ENCODE measurements at regions not wholly inside any gene's neighbourhood (a gene's known extent, or its start where the extent isn't known, plus 50 kb on each side); places are given as distances from the start of the nearest gene placed in this dataset.

DNA sequence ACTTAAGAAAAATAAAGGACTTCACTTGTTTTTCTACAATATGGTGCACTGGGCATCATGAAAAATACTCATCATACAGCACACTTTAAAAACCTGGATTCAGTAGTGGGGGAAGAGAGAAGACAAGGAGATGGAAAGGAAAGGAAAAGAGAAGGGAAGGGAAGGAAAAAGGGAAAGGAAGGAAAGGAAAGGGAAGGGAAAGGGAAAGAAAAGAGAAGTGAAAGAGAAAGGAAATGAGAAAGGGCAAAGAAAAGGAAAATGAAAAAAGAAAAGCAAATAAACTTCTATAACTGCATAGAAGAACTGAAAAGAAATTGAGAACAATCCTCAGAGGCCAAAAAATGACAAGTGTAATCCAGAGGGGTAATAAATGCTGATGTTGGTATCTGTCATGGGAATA is 388.1 kb upstream of the PKDCC start:
- TF ChIP-seq, protein P1, sequence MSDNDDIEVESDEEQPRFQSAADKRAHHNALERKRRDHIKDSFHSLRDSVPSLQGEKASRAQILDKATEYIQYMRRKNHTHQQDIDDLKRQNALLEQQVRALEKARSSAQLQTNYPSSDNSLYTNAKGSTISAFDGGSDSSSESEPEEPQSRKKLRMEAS (IDR thresholded peaks at IDR 0.05) = no peak
- no peak for TF ChIP-seq NFE2L2 (conservative IDR thresholded peaks at IDR 0.05; ENCODE audit: low read length)
- TF ChIP-seq, protein P2, sequence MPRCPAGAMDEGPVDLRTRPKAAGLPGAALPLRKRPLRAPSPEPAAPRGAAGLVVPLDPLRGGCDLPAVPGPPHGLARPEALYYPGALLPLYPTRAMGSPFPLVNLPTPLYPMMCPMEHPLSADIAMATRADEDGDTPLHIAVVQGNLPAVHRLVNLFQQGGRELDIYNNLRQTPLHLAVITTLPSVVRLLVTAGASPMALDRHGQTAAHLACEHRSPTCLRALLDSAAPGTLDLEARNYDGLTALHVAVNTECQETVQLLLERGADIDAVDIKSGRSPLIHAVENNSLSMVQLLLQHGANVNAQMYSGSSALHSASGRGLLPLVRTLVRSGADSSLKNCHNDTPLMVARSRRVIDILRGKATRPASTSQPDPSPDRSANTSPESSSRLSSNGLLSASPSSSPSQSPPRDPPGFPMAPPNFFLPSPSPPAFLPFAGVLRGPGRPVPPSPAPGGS (IDR thresholded peaks at IDR 0.05) = no peak
- TF ChIP-seq, protein P3, sequence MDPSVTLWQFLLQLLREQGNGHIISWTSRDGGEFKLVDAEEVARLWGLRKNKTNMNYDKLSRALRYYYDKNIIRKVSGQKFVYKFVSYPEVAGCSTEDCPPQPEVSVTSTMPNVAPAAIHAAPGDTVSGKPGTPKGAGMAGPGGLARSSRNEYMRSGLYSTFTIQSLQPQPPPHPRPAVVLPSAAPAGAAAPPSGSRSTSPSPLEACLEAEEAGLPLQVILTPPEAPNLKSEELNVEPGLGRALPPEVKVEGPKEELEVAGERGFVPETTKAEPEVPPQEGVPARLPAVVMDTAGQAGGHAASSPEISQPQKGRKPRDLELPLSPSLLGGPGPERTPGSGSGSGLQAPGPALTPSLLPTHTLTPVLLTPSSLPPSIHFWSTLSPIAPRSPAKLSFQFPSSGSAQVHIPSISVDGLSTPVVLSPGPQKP (IDR thresholded peaks at IDR 0.05; ENCODE audit: low read depth, low read length) = no peak
- no peak for TF ChIP-seq PHF8 (IDR thresholded peaks at IDR 0.05; ENCODE audit: borderline replicate concordance, low read depth)
- no peak for TF ChIP-seq ZNF302 (CRISPR knock-in tag; IDR thresholded peaks at IDR 0.05)
- TF ChIP-seq, protein P4, sequence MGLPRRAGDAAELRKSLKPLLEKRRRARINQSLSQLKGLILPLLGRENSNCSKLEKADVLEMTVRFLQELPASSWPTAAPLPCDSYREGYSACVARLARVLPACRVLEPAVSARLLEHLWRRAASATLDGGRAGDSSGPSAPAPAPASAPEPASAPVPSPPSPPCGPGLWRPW (IDR thresholded peaks at IDR 0.05) = no peak
- no peak for TF ChIP-seq RAD21 (conservative IDR thresholded peaks at IDR 0.05 in 1 of 2, IDR thresholded peaks at IDR 0.05 in 1 of 2)
- TF ChIP-seq JUNB (IDR thresholded peaks at IDR 0.05) = no peak
- TF ChIP-seq HOXA7 (CRISPR knock-in tag; IDR thresholded peaks at IDR 0.05) = no peak
- no peak for TF ChIP-seq NPAS2 (CRISPR knock-in tag; IDR thresholded peaks at IDR 0.05; ENCODE audit: borderline replicate concordance)
- ChIA-PET CTCF (no interaction called here), POLR2A (no interaction called here)
- no peak overlapping the region for H3K27ac ChIP-seq
- ATAC-seq = no peak
- no peak overlapping the region for H3K4me3 ChIP-seq
- DNase-seq (ENCODE audit: low read depth in 1 of 2, low spot score in 1 of 2) = no peak
- no peak overlapping the region for H3K4me2 ChIP-seq
- no peaks in the 10 kb centered on the region for H3K4me1 ChIP-seq
- FAIRE-seq = no peak
- no peaks in the 10 kb centered on the region for H3K9me3 ChIP-seq

DNA sequence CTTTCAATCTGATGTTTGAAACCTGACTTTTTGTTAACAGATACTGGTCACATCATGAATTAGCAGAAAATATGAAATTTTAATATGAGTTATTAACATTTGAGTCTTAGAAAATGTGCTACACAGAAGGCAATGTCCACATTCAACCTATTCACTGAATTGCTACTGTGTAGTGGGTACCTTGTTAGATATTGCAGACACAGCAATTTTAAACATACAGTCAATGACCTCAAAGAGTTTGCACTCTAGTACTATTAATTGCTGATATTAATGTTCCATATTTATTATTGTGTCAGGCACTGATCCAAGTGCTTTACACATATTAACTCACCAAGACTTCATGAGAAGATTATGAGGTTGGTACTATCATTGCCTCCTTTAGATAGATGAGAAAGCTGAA is 385.4 kb upstream of the PKDCC start:
- Histone ChIP-seq H3K27ac (no peak overlapping the region), H3K4me3 (no peak overlapping the region), H3K4me2 (no peak overlapping the region), H3K9me3 (no peaks in the 10 kb centered on the region), H3K4me1 (no peaks in the 10 kb centered on the region)
- DNase-seq (ENCODE audit: low read depth in 1 of 2, low spot score in 1 of 2) (no peak), ATAC-seq (no peak), FAIRE-seq (no peak)
- TF ChIP-seq MAFK (IDR thresholded peaks at IDR 0.05; ENCODE audit: partially characterized antibody) (peak; percentile 92), SREBF2 (IDR thresholded peaks at IDR 0.05) (no peak)
- POLR2A ChIA-PET = no interaction called here
- CTCF ChIA-PET = no interaction called here

DNA sequence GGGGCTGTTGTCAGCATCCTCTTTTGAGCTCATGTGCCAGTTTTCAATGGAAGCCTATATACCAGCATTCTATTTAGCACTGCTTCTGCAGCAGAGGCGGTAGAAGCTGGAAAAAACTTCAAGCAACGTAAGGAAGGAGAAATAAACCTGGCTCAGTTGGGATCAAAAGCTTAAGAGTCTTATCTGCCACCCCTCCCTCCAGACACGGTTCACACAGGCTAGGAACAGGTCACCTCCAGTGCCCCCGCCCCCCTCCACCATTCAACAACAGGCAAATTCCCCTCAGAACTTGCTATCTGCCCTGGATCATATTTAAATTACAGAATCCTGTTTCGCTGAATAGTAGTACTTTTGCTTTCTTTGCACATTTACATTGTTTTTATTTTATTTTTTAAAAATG is 384.8 kb upstream of the PKDCC start:
- 2% methylated on average over 5 of the region's 5 CpGs for WGBS (ENCODE audit: missing lambda C conversion rate)
- no peak for TF ChIP-seq RARB (CRISPR knock-in tag; IDR thresholded peaks at IDR 0.05)
- no peak for TF ChIP-seq JUN (IDR thresholded peaks at IDR 0.05)
- TF ChIP-seq BHLHE40 (IDR thresholded peaks at IDR 0.05; ENCODE audit: low read depth, low read length) = no peak
- no peak for TF ChIP-seq EHF (CRISPR knock-in tag; IDR thresholded peaks at IDR 0.05)
- TF ChIP-seq HEYL (CRISPR knock-in tag; IDR thresholded peaks at IDR 0.05) = no peak
- TF ChIP-seq, protein P5, sequence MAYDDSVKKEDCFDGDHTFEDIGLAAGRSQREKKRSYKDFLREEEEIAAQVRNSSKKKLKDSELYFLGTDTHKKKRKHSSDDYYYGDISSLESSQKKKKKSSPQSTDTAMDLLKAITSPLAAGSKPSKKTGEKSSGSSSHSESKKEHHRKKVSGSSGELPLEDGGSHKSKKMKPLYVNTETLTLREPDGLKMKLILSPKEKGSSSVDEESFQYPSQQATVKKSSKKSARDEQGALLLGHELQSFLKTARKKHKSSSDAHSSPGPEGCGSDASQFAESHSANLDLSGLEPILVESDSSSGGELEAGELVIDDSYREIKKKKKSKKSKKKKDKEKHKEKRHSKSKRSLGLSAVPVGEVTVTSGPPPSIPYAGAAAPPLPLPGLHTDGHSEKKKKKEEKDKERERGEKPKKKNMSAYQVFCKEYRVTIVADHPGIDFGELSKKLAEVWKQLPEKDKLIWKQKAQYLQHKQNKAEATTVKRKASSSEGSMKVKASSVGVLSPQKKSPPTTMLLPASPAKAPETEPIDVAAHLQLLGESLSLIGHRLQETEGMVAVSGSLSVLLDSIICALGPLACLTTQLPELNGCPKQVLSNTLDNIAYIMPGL (CRISPR knock-in tag; IDR thresholded peaks at IDR 0.05; ENCODE audit: borderline replicate concordance) = no peak
- no peak for TF ChIP-seq JUNB (IDR thresholded peaks at IDR 0.05)
- no peak for TF ChIP-seq ESRRA (IDR thresholded peaks at IDR 0.05; ENCODE audit: borderline replicate concordance, low read length)
- TF ChIP-seq, protein P6, sequence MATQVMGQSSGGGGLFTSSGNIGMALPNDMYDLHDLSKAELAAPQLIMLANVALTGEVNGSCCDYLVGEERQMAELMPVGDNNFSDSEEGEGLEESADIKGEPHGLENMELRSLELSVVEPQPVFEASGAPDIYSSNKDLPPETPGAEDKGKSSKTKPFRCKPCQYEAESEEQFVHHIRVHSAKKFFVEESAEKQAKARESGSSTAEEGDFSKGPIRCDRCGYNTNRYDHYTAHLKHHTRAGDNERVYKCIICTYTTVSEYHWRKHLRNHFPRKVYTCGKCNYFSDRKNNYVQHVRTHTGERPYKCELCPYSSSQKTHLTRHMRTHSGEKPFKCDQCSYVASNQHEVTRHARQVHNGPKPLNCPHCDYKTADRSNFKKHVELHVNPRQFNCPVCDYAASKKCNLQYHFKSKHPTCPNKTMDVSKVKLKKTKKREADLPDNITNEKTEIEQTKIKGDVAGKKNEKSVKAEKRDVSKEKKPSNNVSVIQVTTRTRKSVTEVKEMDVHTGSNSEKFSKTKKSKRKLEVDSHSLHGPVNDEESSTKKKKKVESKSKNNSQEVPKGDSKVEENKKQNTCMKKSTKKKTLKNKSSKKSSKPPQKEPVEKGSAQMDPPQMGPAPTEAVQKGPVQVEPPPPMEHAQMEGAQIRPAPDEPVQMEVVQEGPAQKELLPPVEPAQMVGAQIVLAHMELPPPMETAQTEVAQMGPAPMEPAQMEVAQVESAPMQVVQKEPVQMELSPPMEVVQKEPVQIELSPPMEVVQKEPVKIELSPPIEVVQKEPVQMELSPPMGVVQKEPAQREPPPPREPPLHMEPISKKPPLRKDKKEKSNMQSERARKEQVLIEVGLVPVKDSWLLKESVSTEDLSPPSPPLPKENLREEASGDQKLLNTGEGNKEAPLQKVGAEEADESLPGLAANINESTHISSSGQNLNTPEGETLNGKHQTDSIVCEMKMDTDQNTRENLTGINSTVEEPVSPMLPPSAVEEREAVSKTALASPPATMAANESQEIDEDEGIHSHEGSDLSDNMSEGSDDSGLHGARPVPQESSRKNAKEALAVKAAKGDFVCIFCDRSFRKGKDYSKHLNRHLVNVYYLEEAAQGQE (IDR thresholded peaks at IDR 0.05) = no peak
- no peak for TF ChIP-seq FOSB (CRISPR knock-in tag; IDR thresholded peaks at IDR 0.05)
- TF ChIP-seq, protein P7, sequence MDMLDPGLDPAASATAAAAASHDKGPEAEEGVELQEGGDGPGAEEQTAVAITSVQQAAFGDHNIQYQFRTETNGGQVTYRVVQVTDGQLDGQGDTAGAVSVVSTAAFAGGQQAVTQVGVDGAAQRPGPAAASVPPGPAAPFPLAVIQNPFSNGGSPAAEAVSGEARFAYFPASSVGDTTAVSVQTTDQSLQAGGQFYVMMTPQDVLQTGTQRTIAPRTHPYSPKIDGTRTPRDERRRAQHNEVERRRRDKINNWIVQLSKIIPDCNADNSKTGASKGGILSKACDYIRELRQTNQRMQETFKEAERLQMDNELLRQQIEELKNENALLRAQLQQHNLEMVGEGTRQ (IDR thresholded peaks at IDR 0.05) = no peak
- no peak for TF ChIP-seq CBX2 (IDR thresholded peaks at IDR 0.05; ENCODE audit: borderline replicate concordance, low read depth)
- no peak for TF ChIP-seq ZNF302 (CRISPR knock-in tag; IDR thresholded peaks at IDR 0.05)
- no peak for TF ChIP-seq CBX8 (IDR thresholded peaks at IDR 0.05)
- no peak for TF ChIP-seq HOXB5 (CRISPR knock-in tag; IDR thresholded peaks at IDR 0.05)
- TF ChIP-seq CHD4 (IDR thresholded peaks at IDR 0.05; ENCODE audit: borderline replicate concordance) = no peak
- TF ChIP-seq HOXB13 (CRISPR knock-in tag; IDR thresholded peaks at IDR 0.05; ENCODE audit: low read depth) = no peak

More for the DNA sequence above, 384.8 kb upstream of the PKDCC start:
- DNase-seq (ENCODE audit: low read depth in 1 of 2, low spot score in 1 of 2) (no peak), FAIRE-seq (no peak), ATAC-seq (no peak)
- no peaks in the 10 kb centered on the region for H3K4me1 ChIP-seq
- H3K27ac ChIP-seq = no peak overlapping the region
- POLR2A ChIA-PET = no interaction called here
- H3K9me3 ChIP-seq = no peaks in the 10 kb centered on the region
- no peak overlapping the region for H3K4me3 ChIP-seq
- CTCF ChIA-PET = no interaction called here
- H3K4me2 ChIP-seq = no peak overlapping the region

Data from A549 (cell line).